Panc1 (cell line): ENCODE measurements at regions not wholly inside any gene's neighbourhood (a gene's known extent, or its start where the extent isn't known, plus 50 kb on each side); places are given as distances from the start of the nearest gene placed in this dataset.

ENCODE experiments used
- TCF7L2 ChIP-seq: IDR thresholded peaks from 2 replicates; pipeline ENCODE4 v1.6.1; 2011; ENCODE audit warnings: mild to moderate bottlenecking, low read depth, low read length, inconsistent platforms
- TF ChIP-seq, protein P1 (sequence below): fragments of 450-650 bp; IDR thresholded peaks from 2 replicates; pipeline ENCODE4 v1.5.1; 2017; ENCODE audit warnings: mild to moderate bottlenecking
- TF ChIP-seq, protein P2 (sequence below), 2 experiments: IDR thresholded peaks; 2 replicates each; pipeline ENCODE4 v1.6.1; 2011 to 2012; ENCODE audit warnings: low read depth in 2 of 2, control low read depth in 1 of 2, low read length in 1 of 2, mild to moderate bottlenecking in 1 of 2, moderate library complexity in 1 of 2; ENCODE audit not compliant: insufficient read depth in 1 of 2

DNA sequence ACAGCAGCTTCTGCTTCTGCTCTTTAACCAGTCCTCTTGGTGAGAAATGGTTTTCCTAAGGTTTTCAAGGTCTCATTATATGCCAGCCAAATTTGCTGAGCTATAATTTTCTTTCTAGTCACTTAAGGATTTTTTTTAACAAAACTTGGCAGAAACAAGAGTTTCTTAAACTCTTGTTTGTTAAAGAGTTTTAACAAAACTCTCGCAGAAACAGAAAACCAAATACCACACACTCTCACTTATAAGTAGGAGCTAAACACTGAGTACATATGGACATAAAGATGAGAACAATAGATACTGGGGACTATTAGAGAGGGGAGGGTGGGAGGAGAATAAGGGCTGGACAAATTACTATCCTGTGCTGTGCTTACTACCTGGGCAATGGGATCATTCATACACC is 908.3 kb downstream of the TUSC7 start:
- no peak for TF ChIP-seq TCF7L2
- TF ChIP-seq, protein P1, sequence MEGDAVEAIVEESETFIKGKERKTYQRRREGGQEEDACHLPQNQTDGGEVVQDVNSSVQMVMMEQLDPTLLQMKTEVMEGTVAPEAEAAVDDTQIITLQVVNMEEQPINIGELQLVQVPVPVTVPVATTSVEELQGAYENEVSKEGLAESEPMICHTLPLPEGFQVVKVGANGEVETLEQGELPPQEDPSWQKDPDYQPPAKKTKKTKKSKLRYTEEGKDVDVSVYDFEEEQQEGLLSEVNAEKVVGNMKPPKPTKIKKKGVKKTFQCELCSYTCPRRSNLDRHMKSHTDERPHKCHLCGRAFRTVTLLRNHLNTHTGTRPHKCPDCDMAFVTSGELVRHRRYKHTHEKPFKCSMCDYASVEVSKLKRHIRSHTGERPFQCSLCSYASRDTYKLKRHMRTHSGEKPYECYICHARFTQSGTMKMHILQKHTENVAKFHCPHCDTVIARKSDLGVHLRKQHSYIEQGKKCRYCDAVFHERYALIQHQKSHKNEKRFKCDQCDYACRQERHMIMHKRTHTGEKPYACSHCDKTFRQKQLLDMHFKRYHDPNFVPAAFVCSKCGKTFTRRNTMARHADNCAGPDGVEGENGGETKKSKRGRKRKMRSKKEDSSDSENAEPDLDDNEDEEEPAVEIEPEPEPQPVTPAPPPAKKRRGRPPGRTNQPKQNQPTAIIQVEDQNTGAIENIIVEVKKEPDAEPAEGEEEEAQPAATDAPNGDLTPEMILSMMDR, result no peak
- TF ChIP-seq, protein P2, sequence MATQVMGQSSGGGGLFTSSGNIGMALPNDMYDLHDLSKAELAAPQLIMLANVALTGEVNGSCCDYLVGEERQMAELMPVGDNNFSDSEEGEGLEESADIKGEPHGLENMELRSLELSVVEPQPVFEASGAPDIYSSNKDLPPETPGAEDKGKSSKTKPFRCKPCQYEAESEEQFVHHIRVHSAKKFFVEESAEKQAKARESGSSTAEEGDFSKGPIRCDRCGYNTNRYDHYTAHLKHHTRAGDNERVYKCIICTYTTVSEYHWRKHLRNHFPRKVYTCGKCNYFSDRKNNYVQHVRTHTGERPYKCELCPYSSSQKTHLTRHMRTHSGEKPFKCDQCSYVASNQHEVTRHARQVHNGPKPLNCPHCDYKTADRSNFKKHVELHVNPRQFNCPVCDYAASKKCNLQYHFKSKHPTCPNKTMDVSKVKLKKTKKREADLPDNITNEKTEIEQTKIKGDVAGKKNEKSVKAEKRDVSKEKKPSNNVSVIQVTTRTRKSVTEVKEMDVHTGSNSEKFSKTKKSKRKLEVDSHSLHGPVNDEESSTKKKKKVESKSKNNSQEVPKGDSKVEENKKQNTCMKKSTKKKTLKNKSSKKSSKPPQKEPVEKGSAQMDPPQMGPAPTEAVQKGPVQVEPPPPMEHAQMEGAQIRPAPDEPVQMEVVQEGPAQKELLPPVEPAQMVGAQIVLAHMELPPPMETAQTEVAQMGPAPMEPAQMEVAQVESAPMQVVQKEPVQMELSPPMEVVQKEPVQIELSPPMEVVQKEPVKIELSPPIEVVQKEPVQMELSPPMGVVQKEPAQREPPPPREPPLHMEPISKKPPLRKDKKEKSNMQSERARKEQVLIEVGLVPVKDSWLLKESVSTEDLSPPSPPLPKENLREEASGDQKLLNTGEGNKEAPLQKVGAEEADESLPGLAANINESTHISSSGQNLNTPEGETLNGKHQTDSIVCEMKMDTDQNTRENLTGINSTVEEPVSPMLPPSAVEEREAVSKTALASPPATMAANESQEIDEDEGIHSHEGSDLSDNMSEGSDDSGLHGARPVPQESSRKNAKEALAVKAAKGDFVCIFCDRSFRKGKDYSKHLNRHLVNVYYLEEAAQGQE (IDR thresholded peaks at IDR 0.05; ENCODE audit: insufficient read depth in 1 of 2, low read depth in 2 of 2, low read length in 1 of 2), result no peak
